ENCODE measurements at regions not wholly inside any gene's neighbourhood (a gene's known extent, or its start where the extent isn't known, plus 50 kb on each side); places are given as distances from the start of the nearest gene placed in this dataset.
"Not testable (repeated sequence)": the region's sequence is repeated elsewhere in the genome, so short reads cannot be mapped to it uniquely, and the experiment has no call there.

- TF ChIP-seq FOXP2 (optimal IDR thresholded peaks at IDR 0.05; ENCODE audit: control extremely low read depth, extremely low read length, insufficient read depth) = no peak
- no peak for TF ChIP-seq EZH2 (IDR thresholded peaks at IDR 0.05)
- TF ChIP-seq POLR2AphosphoS5 (IDR thresholded peaks at IDR 0.05; ENCODE audit: borderline replicate concordance, low read depth, low read length) = no peak
- H3K4me3 ChIP-seq = no peak overlapping the region
Observed at GRCh38 chr16:66095676-66096075, 270.8 kb upstream of the CDH5 start.

GRCh38 chr16:66093191-66093590, 273.3 kb upstream of the CDH5 start:
- no peak overlapping the region for H3K27ac ChIP-seq
- no peak overlapping the region for H3K9ac ChIP-seq (ENCODE audit: insufficient read length)
- no peaks in the 10 kb centered on the region for H3K9me3 ChIP-seq (ENCODE audit: low read depth, low read length)
- no peak overlapping the region for H3K4me3 ChIP-seq
- no peaks in the 10 kb centered on the region for H3K36me3 ChIP-seq (ENCODE audit: insufficient read depth, low read length)
- TF ChIP-seq FOXP2 (optimal IDR thresholded peaks at IDR 0.05; ENCODE audit: control extremely low read depth, extremely low read length, insufficient read depth) (no peak), EZH2 (IDR thresholded peaks at IDR 0.05) (no peak), POLR2AphosphoS5 (IDR thresholded peaks at IDR 0.05; ENCODE audit: borderline replicate concordance, low read depth, low read length) (no peak)
- no peak for DNase-seq (ENCODE audit: low read depth, low spot score)

More at GRCh38 chr16:66095676-66096075, 270.8 kb upstream of the CDH5 start:
- DNase-seq (ENCODE audit: low read depth, low spot score) = no peak
- Histone ChIP-seq H3K9me3 (ENCODE audit: low read depth, low read length) (no peaks in the 10 kb centered on the region), H3K27ac (no peak overlapping the region), H3K36me3 (ENCODE audit: insufficient read depth, low read length) (no peaks in the 10 kb centered on the region), H3K9ac (ENCODE audit: insufficient read length) (no peak overlapping the region)

GRCh38 chr16:66091471-66091891, 275.0 kb upstream of the CDH5 start:
- Histone ChIP-seq H3K9ac (ENCODE audit: insufficient read length) (no peak overlapping the region), H3K36me3 (ENCODE audit: insufficient read depth, low read length) (no peaks in the 10 kb centered on the region), H3K4me3 (no peak overlapping the region), H3K27ac (no peak overlapping the region), H3K9me3 (ENCODE audit: low read depth, low read length) (no peaks in the 10 kb centered on the region)
- no peak for TF ChIP-seq EZH2 (IDR thresholded peaks at IDR 0.05)
- TF ChIP-seq POLR2AphosphoS5 (IDR thresholded peaks at IDR 0.05; ENCODE audit: borderline replicate concordance, low read depth, low read length) = no peak
- TF ChIP-seq FOXP2 (optimal IDR thresholded peaks at IDR 0.05; ENCODE audit: control extremely low read depth, extremely low read length, insufficient read depth) = no peak
- DNase-seq (ENCODE audit: low read depth, low spot score) = no peak

GRCh38 chr16:66088681-66089080, 277.8 kb upstream of the CDH5 start:
- Histone ChIP-seq H3K27ac (no peak overlapping the region), H3K4me3 (no peak overlapping the region), H3K36me3 (ENCODE audit: insufficient read depth, low read length) (no peaks in the 10 kb centered on the region), H3K9me3 (ENCODE audit: low read depth, low read length) (no peaks in the 10 kb centered on the region), H3K9ac (ENCODE audit: insufficient read length) (no peak overlapping the region)
- TF ChIP-seq FOXP2 (optimal IDR thresholded peaks at IDR 0.05; ENCODE audit: control extremely low read depth, extremely low read length, insufficient read depth) = no peak
- TF ChIP-seq POLR2AphosphoS5 (IDR thresholded peaks at IDR 0.05; ENCODE audit: borderline replicate concordance, low read depth, low read length) = no peak
- no peak for TF ChIP-seq EZH2 (IDR thresholded peaks at IDR 0.05)
- DNase-seq (ENCODE audit: low read depth, low spot score) = no peak

- H3K9ac ChIP-seq (ENCODE audit: insufficient read length) = no peak overlapping the region
- H3K27ac ChIP-seq = no peak overlapping the region
- TF ChIP-seq POLR2AphosphoS5 (IDR thresholded peaks at IDR 0.05; ENCODE audit: borderline replicate concordance, low read depth, low read length) (no peak), EZH2 (IDR thresholded peaks at IDR 0.05) (no peak), FOXP2 (optimal IDR thresholded peaks at IDR 0.05; ENCODE audit: control extremely low read depth, extremely low read length, insufficient read depth) (no peak)
- no peaks in the 10 kb centered on the region for H3K9me3 ChIP-seq (ENCODE audit: low read depth, low read length)
- no peaks in the 10 kb centered on the region for H3K36me3 ChIP-seq (ENCODE audit: insufficient read depth, low read length)
- H3K4me3 ChIP-seq = no peak overlapping the region
- DNase-seq (ENCODE audit: low read depth, low spot score) = no peak
Observed at GRCh38 chr16:66087308-66087707, 279.2 kb upstream of the CDH5 start.

- Histone ChIP-seq H3K27ac (no peak overlapping the region), H3K36me3 (ENCODE audit: insufficient read depth, low read length) (no peaks in the 10 kb centered on the region), H3K4me3 (no peak overlapping the region), H3K9me3 (ENCODE audit: low read depth, low read length) (no peaks in the 10 kb centered on the region), H3K9ac (ENCODE audit: insufficient read length) (no peak overlapping the region)
- TF ChIP-seq EZH2 (IDR thresholded peaks at IDR 0.05) (no peak), POLR2AphosphoS5 (IDR thresholded peaks at IDR 0.05; ENCODE audit: borderline replicate concordance, low read depth, low read length) (no peak), FOXP2 (optimal IDR thresholded peaks at IDR 0.05; ENCODE audit: control extremely low read depth, extremely low read length, insufficient read depth) (no peak)
- DNase-seq (ENCODE audit: low read depth, low spot score) = no peak
Observed at GRCh38 chr16:66085651-66086050, 280.8 kb upstream of the CDH5 start.

- not testable (repeated sequence) for H3K4me3 ChIP-seq; H3K27ac ChIP-seq; DNase-seq (ENCODE audit: low read depth, low spot score); H3K9ac ChIP-seq (ENCODE audit: insufficient read length); H3K36me3 ChIP-seq (ENCODE audit: insufficient read depth, low read length); H3K9me3 ChIP-seq (ENCODE audit: low read depth, low read length)
Observed at GRCh38 chr16:66084731-66085130, 281.8 kb upstream of the CDH5 start.

- no peaks in the 10 kb centered on the region for H3K36me3 ChIP-seq (ENCODE audit: insufficient read depth, low read length)
- TF ChIP-seq EZH2 (IDR thresholded peaks at IDR 0.05) (no peak), FOXP2 (optimal IDR thresholded peaks at IDR 0.05; ENCODE audit: control extremely low read depth, extremely low read length, insufficient read depth) (no peak), POLR2AphosphoS5 (IDR thresholded peaks at IDR 0.05; ENCODE audit: borderline replicate concordance, low read depth, low read length) (no peak)
- no peaks in the 10 kb centered on the region for H3K9me3 ChIP-seq (ENCODE audit: low read depth, low read length)
- no peak for DNase-seq (ENCODE audit: low read depth, low spot score)
- H3K9ac ChIP-seq (ENCODE audit: insufficient read length) = no peak overlapping the region
- H3K27ac ChIP-seq = no peak overlapping the region
- no peak overlapping the region for H3K4me3 ChIP-seq
Observed at GRCh38 chr16:66084306-66084705, 282.2 kb upstream of the CDH5 start.

- Histone ChIP-seq H3K9ac (ENCODE audit: insufficient read length) (no peak overlapping the region), H3K4me3 (no peak overlapping the region), H3K27ac (no peak overlapping the region), H3K36me3 (ENCODE audit: insufficient read depth, low read length) (no peaks in the 10 kb centered on the region), H3K9me3 (ENCODE audit: low read depth, low read length) (no peaks in the 10 kb centered on the region)
- DNase-seq (ENCODE audit: low read depth, low spot score) = no peak
- TF ChIP-seq POLR2AphosphoS5 (IDR thresholded peaks at IDR 0.05; ENCODE audit: borderline replicate concordance, low read depth, low read length) = no peak
- TF ChIP-seq FOXP2 (optimal IDR thresholded peaks at IDR 0.05; ENCODE audit: control extremely low read depth, extremely low read length, insufficient read depth) = no peak
- TF ChIP-seq EZH2 (IDR thresholded peaks at IDR 0.05) = no peak
Observed at GRCh38 chr16:66083171-66083570, 283.3 kb upstream of the CDH5 start.
